GM21447 (cell line): ENCODE measurements at regions not wholly inside any gene's neighbourhood (a gene's known extent, or its start where the extent isn't known, plus 50 kb on each side); places are given as distances from the start of the nearest gene placed in this dataset.

Source experiments
- ATAC-seq: cut with Tn5 transposase; IDR thresholded peaks from one replicate; pipeline ENCODE4 v1.9.1; 2021; ENCODE audit not compliant: unreplicated experiment

- no peak for ATAC-seq
Observed at GRCh38 chr19:30880151-30880550, 469.1 kb downstream of the TSHZ3 start.

- ATAC-seq = no peak
Observed at GRCh38 chr19:30879736-30880135, 469.5 kb downstream of the TSHZ3 start.

- ATAC-seq = no peak
Observed at GRCh38 chr19:30879225-30879624, 470.0 kb downstream of the TSHZ3 start.

GRCh38 chr19:30878495-30878894 is 470.7 kb downstream of the TSHZ3 start:
- ATAC-seq = no peak

- no peak for ATAC-seq
Observed at GRCh38 chr19:30877661-30878113, 471.5 kb downstream of the TSHZ3 start.

GRCh38 chr19:30873691-30874090 is 475.5 kb downstream of the TSHZ3 start:
- ATAC-seq = no peak

- no peak for ATAC-seq
Observed at GRCh38 chr19:30873003-30873402, 476.2 kb downstream of the TSHZ3 start.

GRCh38 chr19:30871979-30872378 is 477.3 kb downstream of the TSHZ3 start:
- ATAC-seq = no peak

GRCh38 chr19:30870876-30871275 is 478.4 kb downstream of the TSHZ3 start:
- no peak for ATAC-seq

- ATAC-seq = no peak
Observed at GRCh38 chr19:30865511-30865910, 483.7 kb downstream of the TSHZ3 start.

GRCh38 chr19:30864391-30865215 is 484.6 kb downstream of the TSHZ3 start:
- ATAC-seq = no peak

- ATAC-seq = no peak
Observed at GRCh38 chr19:30862876-30863275, 486.4 kb downstream of the TSHZ3 start.

GRCh38 chr19:30861919-30862318 is 487.3 kb downstream of the TSHZ3 start:
- ATAC-seq = no peak

- no peak for ATAC-seq
Observed at GRCh38 chr19:30857966-30858490, 485.8 kb downstream of the ZNF536 start.

- no peak for ATAC-seq
Observed at GRCh38 chr19:30857388-30857787, 485.2 kb downstream of the ZNF536 start.

- ATAC-seq = no peak
Observed at GRCh38 chr19:30856786-30857185, 484.6 kb downstream of the ZNF536 start.

- no peak for ATAC-seq
Observed at GRCh38 chr19:30856376-30856775, 484.2 kb downstream of the ZNF536 start.

GRCh38 chr19:30855442-30855841 is 483.3 kb downstream of the ZNF536 start:
- ATAC-seq = no peak

- ATAC-seq = no peak
Observed at GRCh38 chr19:30854661-30855060, 482.5 kb downstream of the ZNF536 start.

GRCh38 chr19:30854207-30854606 is 482.0 kb downstream of the ZNF536 start:
- no peak for ATAC-seq

GRCh38 chr19:30853036-30853435 is 480.9 kb downstream of the ZNF536 start:
- ATAC-seq = no peak

GRCh38 chr19:30852168-30852567 is 480.0 kb downstream of the ZNF536 start:
- ATAC-seq = no peak

GRCh38 chr19:30851646-30852045 is 479.5 kb downstream of the ZNF536 start:
- no peak for ATAC-seq
